Epithelial cell of prostate (primary cell): ENCODE measurements at regions not wholly inside any gene's neighbourhood (a gene's known extent, or its start where the extent isn't known, plus 50 kb on each side); places are given as distances from the start of the nearest gene placed in this dataset.
"Not testable (repeated sequence)": the region's sequence is repeated elsewhere in the genome, so short reads cannot be mapped to it uniquely, and the experiment has no call there.

ENCODE experiments used
- DNase-seq: peaks from one replicate; pipeline ENCODE4 v3.0.0-alpha.2; 2011; ENCODE audit warnings: low read depth, low spot score
- H3K27ac ChIP-seq: fragments of 450-650 bp; 2 replicates; pipeline ENCODE4 v1.5.1; 2017; ENCODE audit warnings: mild to moderate bottlenecking

DNA sequence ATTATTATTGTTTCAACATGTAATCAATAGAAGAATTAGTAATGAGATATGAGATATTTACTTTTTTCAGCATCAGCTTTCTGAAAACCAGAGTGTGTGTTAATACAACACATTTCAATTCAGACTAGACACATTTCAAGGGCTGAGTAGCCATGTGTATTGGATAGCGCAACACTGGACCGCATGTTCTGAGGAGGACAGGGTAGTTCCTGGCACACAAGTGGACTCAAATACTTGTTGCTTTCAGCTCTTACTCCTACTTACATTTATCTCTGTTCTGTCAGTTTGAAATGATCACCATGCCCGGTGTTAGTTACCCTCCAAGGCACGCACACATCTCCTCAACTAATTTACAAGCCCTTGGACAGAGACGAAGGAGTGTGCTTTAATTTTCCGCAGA is 126.6 kb downstream of the SLC24A2 start:
- DNase-seq, result no peak
- H3K27ac ChIP-seq, result no peak overlapping the region

DNA sequence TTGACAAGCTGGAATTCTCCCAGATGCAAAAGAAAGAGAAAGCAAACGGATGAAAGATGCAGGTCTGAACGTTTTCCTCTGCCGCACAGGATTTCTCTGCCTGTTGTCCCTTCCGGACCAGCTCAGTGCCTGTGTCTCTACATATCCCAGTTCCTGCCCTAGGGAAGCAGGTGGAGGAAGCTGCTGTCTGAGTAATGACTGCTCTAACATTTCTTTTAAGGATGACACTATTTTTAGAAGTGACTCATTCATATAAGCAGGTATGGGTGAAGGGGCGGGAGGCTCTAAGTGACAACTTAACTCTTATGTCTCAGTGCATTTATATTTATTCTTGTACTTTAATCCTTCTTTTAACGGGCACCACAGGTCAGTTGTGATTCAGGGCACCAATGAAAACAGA is 128.8 kb downstream of the SLC24A2 start:
- DNase-seq, result peak; percentile 12
- no peak overlapping the region for H3K27ac ChIP-seq

DNA sequence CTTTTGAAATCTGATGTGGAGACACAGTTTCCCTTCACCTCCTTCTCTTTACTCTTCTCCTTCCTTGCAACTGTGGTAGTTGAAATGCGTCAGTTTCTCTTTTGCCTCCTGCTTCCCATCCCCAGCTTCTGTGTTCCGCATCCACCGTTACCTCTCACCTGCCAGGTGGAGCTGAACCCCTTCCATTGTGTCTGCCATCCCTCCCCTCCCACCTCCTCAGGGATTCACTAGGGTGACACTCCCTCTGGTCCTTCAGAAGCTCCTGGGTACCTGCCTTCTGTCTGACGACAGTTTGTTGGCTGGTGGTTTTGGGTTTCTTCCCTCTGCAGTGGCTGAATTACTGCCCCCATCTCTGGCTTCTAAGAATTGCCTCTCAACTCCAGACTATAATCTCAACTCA is 132.1 kb downstream of the SLC24A2 start:
- no peak for DNase-seq
- H3K27ac ChIP-seq, result no peak overlapping the region

DNA sequence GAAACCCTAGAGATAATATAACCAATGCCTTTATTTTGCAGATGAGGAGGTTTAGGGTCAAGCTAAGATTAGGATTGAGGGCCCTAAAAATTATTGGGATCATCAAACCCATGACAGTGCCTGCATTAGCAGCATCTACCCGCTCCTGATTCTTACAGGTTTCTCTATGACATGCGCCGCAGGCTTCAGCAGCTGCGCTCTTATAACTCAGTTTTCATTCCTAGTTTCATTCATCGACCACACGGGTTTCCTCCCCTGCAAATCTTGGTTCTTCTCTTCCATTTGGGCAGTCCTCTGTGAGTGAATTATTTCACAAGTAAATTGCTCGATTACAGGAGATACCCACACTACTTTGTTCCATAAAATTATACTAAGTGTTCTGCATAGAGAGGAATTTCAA is 137.2 kb downstream of the SLC24A2 start:
- no peak overlapping the region for H3K27ac ChIP-seq
- DNase-seq, result no peak

DNA sequence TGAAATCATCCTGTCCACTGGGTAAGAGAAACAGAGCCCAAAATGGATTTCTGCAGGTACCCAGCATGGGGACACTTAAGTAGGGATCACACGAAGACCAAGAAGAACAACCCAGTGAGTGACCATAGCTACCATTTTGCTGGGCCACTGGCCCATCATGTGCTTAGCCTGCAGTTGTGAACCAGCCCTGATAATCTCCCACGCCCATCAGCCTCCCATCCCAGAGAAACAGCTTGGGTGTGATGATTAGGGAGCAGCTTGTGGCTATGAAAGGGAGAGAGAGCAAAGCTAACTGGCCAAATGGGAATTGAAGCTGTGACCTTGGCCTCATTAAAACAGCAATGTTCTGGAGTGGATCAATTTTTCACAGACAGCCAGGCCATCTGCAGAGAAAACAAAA is 138.5 kb downstream of the SLC24A2 start:
- DNase-seq, result no peak

DNA sequence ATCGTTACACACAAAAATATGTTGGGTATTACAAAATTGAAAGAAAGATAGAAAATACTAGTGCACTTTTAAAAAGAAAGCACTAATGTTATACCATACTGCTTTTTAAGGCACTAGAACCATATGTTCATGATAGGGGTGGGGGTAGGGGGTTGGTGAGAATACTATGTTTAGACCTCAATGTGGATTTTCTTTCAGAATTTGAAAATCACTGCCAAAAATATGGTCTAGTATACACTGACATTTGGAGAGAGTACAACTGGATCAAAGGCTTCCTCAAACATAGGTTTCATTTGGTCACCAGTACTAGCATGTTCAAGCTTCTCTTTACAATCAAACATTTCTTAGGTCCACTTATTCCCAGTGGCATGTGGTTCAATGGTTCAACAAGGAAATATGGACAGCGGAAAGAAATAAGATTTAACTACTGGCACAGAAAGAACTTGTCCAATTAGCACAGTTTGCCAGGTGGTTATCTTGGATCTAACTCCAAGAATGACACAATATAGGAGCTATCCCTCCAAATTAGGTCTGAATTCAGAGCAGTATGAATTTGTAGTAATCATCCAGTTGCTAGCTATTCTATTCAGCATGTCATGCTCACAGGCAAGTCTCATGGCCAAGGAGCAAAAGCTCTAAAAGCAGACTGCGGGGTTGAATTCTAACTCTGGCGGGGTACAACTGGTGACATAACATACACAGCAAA is 139.3 kb downstream of the SLC24A2 start:
- H3K27ac ChIP-seq, result no peak overlapping the region
- DNase-seq, result no peak

More for the DNA sequence above, 138.5 kb downstream of the SLC24A2 start:
- H3K27ac ChIP-seq, result no peak overlapping the region

DNA sequence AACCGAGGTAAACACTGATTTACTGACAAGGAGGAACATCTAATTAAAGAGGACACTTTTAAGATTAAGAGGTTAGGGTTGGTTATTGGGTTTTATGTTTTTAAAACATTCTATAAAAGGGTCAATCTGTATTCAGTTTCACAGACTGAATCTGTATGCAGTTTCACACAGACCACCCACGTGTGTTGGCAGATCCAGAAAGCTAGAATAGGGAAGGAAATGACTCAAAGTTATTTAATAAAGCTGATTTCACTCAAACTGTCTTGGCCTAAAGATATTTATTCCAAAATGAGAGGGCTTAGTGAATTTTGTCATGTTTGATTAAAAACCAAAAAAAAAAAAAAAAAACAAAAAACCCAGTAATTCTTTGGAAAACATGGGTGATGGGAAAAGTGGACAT is 140.2 kb downstream of the SLC24A2 start:
- H3K27ac ChIP-seq, result no peak overlapping the region
- no peak for DNase-seq

DNA sequence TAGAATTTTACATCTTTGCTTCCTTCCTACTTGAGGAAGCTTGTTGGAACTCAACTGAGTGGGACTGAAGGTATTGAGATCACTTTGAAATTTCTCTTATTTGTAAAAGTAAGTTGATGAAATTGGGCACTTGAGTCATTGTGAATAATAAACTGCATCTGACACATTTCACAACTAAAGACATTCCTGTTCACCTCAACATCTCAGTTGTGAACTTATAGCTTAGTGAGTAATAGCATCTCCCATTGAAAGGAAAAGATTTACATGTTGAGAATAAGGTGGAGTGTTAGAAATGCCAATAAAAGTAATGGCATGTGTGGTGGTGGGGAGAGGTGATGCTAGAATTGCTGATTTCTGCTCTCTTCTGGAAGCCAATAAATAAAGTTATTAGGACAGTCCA is 145.0 kb downstream of the SLC24A2 start:
- DNase-seq, result peak; percentile 6
- H3K27ac ChIP-seq, result no peak overlapping the region

DNA sequence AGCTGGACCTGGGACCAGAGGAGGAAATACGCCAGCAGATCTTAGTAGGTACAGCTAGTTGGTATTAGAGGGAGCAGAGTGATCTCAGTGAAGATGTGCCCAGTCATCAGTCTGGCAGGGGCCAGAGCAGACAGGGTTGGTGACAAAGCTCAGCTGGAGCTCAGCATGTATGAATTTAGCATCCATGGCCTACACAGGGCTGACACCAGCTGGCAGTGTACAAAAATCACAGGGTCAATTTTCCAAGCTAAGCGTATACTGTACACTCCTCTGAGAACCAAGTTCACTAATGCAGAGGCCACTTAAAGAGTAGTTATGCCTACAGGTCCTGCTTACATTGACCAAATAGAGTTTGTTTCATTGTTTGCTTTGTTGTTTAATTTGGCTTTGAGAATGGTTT is 146.6 kb downstream of the SLC24A2 start:
- no peak for DNase-seq
- H3K27ac ChIP-seq, result no peak overlapping the region

DNA sequence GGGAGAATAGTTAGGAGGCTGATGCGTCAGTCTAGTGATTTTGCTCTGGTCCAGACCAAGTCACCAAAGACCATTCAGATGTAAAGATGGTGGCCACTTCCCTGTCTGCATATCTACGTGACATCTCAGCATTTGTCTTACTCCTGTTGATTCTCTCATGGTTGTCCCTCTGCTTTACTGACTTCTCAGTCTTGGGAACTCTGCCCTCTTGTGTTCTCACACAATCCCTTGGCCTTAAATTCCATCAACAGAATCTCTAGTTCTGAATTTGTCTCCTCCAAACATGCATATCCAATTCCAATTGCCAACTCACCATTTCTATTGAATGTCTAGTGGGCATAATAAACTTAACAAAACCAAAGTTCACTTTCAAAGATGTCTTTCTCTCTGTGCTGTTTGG is 147.8 kb downstream of the SLC24A2 start:
- H3K27ac ChIP-seq, result no peak overlapping the region
- DNase-seq, result no peak

DNA sequence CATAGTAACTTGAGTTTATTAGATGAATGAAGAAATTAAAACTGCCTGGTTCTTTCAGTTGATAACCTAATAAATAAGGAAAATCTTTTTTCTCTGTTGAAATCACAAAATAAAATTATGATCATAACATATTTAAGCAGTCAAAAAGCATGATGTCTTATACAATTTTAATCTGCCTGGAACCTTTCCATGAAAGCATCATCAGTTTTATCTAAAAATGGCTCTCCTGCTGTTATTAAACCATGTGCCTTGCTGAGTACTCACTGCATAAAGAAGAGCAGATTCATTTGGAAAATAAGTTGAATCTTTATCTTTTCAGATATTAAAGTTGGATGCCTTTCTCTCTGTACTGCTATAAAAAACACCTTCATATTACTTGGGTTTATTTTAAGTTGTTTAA is 148.8 kb downstream of the SLC24A2 start:
- DNase-seq, result no peak
- H3K27ac ChIP-seq, result no peak overlapping the region

DNA sequence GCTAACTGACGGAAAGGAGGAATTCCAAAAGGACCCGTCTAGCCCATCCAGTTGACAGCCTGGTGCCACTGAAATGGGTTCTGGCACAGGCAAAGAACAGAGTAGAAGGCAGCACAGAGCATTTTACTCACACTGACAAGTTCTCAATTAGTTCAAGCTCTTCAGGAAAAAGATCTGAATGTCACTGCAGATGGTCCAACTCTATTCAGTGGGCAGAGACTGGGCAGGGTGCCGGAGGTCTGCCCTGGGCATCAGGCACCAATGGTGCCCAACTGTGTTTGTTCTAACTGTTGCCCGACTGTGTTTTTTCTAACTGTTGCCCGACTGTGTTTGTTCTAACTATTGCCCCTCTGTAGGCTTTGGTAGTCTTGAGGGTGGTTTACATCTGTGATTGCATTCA is 151.8 kb downstream of the SLC24A2 start:
- DNase-seq, result no peak
- no peak overlapping the region for H3K27ac ChIP-seq

DNA sequence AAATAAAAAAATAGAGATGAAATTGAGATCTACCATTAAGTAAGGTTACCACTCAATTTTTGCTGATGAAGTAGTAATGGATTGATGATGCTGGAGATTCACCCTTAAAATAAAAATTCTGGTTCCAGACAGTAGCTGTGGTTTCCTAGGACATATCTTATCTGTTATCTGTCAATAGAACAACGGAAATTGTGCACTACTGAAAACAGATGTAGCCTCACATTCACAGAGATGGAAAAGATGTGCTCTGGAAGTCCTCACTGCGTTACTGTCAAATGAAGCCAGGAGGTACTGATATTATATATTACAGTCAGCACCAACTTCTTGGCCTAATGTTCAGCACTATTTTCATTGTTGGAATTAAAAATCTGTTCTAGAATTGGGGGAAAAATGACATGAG is 154.0 kb downstream of the SLC24A2 start:
- no peak for DNase-seq
- no peak overlapping the region for H3K27ac ChIP-seq

DNA sequence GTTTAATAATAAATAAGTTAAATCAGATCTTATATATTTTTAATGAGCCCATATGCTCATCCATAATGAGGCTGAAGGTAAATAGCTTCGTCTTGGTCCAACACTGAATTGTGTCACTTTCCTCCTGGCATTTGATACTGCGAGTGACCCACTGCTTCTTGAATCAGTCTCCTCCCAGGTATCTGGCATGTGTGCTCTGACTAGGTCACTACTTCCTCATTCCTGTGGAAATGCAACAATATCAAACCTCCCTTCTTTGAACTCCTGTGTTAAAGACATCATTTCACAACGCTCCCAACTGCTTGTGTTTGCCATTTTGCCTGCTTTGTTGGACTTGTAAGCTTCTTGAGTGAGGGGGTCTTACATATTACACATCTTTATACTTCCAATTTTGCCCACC is 157.7 kb downstream of the SLC24A2 start:
- no peak overlapping the region for H3K27ac ChIP-seq
- peak; percentile 27 for DNase-seq

DNA sequence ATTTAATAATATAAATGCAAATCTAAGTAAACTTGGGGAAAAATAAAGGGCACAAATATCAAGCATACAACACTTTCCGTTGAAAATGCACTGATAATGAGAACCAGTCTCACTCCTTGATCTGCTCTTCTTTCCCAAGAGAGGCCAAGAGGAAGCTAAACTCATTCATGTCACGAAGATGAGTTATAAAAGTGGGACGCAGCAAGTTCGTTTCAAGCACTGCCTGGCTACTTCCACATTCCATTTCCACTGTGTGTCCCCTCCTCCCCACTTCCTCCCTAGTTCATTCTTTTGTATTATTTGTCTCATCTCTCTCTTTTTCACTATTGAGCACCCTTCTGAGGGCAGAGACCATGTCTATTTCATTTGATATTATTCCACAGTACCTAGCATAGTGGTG is 158.1 kb downstream of the SLC24A2 start:
- no peak for DNase-seq
- H3K27ac ChIP-seq, result no peak overlapping the region

DNA sequence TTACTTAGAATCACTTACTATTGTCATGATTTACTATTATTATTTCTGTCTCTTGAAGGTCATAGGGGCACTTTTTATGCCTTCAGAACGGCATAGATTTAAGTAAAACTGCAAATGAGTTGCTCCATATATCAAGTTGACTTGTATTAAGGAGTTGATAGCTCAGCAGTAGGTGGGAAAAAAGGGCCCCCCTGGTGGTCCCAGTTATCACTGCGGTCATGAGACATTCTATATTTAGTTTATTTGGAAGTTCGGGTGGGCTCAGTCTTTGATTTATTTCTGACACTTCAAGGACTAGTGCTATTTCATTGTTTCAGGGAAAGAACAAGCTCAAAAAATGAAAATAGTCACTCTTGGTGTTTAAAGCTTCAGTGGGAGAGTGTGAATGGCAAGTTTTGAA is 159.3 kb downstream of the SLC24A2 start:
- no peak for DNase-seq
- H3K27ac ChIP-seq, result no peak overlapping the region

DNA sequence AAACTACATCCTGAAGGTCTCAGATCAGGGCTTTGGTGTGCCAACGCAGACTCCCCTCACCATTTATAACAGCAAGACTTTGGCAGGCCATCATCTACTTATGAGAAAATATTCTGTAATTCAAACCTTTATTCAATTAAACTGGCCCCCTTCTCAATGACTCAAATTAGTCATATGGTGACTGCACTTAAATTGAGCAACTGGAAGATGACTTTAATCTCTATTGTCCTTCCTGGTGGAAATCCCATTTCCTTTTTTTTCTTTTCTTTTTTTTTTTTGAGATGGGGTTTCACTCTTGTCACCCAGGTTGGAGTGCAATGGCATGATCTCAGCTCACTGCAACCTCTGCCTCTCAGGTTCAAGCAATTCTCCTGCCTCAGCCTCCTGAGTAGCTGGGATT is 163.4 kb downstream of the SLC24A2 start:
- DNase-seq, H3K27ac ChIP-seq: not testable (repeated sequence)

DNA sequence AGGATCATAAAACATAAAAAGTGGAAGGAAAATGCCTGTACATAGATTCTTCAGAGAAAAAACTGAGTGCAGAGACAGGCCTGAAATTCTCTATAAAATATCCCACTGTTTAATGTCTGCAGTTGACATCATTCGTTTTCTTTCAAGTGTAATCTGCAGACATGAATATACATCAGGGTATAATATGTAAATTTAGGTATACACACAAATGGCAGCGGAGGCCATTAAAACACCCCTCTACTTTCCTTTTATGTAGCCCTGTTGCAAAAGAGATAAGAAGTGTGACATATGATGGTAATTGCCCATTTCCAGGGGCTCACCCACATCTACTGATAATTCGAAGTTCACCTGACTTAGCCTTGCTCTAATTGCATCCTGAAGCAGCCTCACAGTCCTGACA is 164.3 kb downstream of the SLC24A2 start:
- DNase-seq, result no peak
- H3K27ac ChIP-seq, result no peak overlapping the region

DNA sequence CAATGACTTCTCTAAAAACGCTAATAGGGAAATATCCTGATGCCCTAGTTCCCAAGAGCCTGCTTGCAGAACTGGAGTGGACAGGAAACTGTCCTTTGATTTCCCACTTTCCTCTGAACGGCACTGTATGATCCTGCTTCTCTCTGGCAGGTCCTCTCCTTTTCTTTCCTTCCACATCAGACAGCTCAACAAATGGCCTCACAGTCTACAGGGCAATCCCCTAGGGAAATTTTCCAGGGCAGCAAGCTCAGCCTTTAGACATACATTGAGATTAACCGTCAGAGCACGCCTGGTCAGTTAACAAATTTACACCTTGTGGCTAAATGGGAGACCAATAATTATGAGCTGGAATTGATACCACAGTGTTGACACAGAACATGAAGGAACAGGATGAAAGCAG is 164.9 kb downstream of the SLC24A2 start:
- H3K27ac ChIP-seq, result no peak overlapping the region
- no peak for DNase-seq

DNA sequence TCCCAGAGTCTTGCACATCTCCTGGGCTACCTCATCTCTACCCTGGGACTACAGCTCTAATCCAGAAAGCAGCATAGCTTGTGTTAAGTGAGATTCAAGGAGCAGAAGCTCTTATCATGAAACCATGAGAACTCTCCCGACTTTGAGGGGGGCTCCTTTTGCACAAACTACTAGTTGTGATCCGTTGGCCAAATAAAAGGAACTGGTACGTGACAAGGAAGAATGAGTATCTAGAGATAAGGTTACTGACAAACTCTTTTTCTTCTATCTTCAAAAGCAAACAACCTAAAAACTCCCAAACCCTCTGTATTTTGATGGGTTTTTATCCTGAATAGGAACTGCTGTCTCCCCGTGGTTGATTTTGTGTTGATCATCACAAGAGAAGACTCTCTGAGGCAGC is 168.5 kb downstream of the SLC24A2 start:
- no peak for DNase-seq
- no peak overlapping the region for H3K27ac ChIP-seq

DNA sequence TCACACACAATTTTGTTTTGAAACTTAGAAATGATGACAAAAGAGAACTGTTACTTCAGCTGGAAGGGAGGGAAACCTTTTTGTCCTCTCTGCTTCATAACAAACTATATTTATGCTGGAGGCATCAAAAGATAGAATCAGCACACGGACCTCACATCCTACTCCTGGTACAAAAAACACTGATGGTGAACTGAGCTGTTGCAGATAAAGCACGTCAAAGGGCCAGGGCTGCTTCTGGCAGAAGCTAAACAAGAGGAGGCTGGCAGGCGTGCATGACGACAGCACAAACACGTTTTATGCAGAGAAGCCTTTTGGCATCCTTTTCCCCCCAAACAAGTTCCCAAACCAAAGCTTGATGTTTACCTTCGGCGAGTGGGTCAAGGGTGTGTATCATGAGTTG is 169.6 kb downstream of the SLC24A2 start:
- DNase-seq, result no peak
- H3K27ac ChIP-seq, result no peak overlapping the region

DNA sequence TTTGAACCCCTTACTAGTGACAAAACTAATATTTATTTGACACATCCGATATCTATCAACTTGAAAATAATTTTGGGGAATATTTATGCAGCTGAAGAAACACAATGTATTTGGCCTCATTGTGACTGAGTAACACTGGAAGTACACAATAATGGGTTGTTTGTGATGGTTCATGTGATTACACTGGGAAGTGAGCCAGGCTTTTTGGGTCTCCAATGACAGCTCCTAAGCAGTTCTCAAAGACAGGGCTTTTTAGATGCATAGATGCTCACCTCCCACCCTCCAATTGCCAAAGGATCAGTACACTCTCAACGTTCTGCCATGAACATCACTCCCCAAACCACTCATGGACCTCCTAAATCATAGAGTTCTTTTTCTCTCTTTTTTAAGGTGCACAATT is 170.0 kb downstream of the SLC24A2 start:
- DNase-seq, result no peak
- H3K27ac ChIP-seq, result no peak overlapping the region
